ENCODE measurements at regions not wholly inside any gene's neighbourhood (a gene's known extent, or its start where the extent isn't known, plus 50 kb on each side); places are given as distances from the start of the nearest gene placed in this dataset.

GRCh38 chr16:80210787-80211186, 330.0 kb upstream of the DYNLRB2 start:
- Mint-ChIP-seq H3K27ac (no peak overlapping the region), H3K36me3 (ENCODE audit: low read depth) (no peaks in the 10 kb centered on the region), H3K9me3 (peaks cover 9% of the 10 kb centered on the region), H3K27me3 (ENCODE audit: low read depth) (no peaks in the 10 kb centered on the region), H3K4me3 (no peak overlapping the region), H3K4me1 (no peaks in the 10 kb centered on the region)
- TF ChIP-seq CTCF (IDR thresholded peaks at IDR 0.05; ENCODE audit: unreplicated experiment in 3 of 3): no peak

DNA sequence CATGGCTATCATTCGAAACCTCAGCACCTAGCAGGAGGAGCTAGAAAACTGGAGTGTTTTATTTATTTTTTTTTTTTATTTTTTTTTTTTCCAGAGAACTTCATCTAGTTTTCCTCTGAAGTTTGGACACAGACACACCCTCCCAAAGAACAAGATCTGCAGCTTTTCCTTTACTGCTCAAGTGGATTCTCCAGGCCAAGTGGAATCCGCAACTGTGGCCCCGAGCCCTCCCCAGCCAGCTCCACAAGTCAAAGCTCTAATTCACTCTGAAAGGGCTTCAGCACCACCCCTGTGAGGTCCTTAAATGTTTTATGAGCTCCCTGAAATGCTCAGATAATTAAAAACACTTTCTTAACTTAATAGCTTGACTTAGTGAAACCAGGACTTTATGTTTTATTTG, 332.1 kb upstream of the DYNLRB2 start:
- Mint-ChIP-seq H3K36me3 (ENCODE audit: low read depth) (no peaks in the 10 kb centered on the region), H3K27ac (peak overlapping the region in 1 of 3 experiments; percentile 21), H3K4me3 (no peak overlapping the region), H3K27me3 (ENCODE audit: low read depth) (no peaks in the 10 kb centered on the region), H3K9me3 (no peaks in the 10 kb centered on the region), H3K4me1 (no peaks in the 10 kb centered on the region)
- TF ChIP-seq CTCF (IDR thresholded peaks at IDR 0.05; ENCODE audit: unreplicated experiment in 3 of 3): no peak

DNA sequence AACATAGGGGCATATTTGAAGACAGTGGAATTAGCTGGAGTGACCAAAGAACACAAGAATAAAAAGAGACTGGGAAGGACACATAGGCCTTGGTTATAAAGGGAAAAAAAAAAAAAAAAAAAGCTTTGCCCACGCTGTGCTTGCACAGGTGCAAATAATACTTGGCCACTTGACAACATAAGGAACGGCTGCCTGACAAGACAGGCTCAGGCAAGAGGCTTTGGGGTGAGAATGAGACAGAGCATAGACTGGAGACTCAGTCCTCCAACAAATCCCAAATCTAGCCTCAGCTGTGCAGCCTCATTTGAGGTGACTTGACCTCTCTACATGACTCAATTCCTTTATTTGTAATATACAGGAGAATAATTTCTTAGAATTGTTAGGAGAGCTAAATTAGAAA, 332.8 kb upstream of the DYNLRB2 start:
- Mint-ChIP-seq H3K27ac (no peak overlapping the region), H3K9me3 (no peaks in the 10 kb centered on the region), H3K4me1 (no peaks in the 10 kb centered on the region), H3K27me3 (ENCODE audit: low read depth) (no peaks in the 10 kb centered on the region), H3K4me3 (no peak overlapping the region), H3K36me3 (ENCODE audit: low read depth) (no peaks in the 10 kb centered on the region)
- no peak for TF ChIP-seq CTCF (IDR thresholded peaks at IDR 0.05; ENCODE audit: unreplicated experiment in 3 of 3)

DNA sequence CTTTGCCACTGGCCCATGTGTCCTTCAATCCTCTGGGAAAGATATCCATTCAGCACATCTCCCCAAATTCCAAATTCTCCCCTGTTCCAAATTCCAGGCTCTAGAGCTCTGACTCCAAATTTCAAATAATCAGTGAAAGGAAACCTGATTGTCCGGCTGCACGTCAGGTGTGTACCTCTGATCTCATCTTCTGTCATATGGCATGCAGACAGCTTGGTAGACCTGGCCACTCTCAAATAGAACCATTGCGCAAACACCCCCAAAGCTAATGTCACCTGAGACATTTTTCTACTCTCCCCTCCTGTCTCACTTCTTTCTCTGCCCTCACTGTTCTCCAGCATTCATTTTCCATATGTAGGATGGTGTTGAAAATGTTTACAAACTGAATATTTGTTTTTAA, 337.0 kb upstream of the DYNLRB2 start:
- no peaks in the 10 kb centered on the region for H3K27me3 Mint-ChIP-seq (ENCODE audit: low read depth)
- H3K36me3 Mint-ChIP-seq (ENCODE audit: low read depth): no peaks in the 10 kb centered on the region
- TF ChIP-seq CTCF (IDR thresholded peaks at IDR 0.05; ENCODE audit: unreplicated experiment in 3 of 3): no peak

DNA sequence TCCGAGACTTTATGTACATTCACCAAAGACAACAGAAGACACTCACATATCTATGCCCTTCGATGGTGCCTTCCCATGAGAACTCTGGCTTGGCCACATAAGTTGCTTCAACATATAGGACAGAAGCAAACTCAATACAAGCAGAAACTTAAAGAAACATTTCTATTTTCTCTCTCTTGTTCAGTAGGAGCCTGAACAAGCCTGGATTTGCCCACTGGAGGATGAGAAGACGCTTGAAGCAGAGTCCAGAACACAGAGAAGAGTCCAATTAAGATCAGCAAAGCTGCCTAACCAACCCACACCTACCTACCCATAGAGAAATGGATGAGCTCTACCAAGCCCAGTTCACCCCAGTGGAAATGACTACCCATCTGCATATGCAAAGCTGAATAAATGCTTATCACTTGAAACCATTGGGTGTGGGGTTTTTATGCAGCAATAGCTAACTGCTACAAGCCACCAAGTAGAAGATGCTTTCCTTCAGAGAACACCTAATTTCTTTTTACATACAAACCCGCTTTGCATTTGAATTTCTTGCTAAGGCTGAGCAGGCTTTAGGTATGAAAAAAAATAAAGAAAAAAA, 337.9 kb upstream of the DYNLRB2 start:
- no peaks in the 10 kb centered on the region for H3K36me3 Mint-ChIP-seq (ENCODE audit: low read depth)
- H3K9me3 Mint-ChIP-seq: no peaks in the 10 kb centered on the region
- H3K27me3 Mint-ChIP-seq (ENCODE audit: low read depth): no peaks in the 10 kb centered on the region
- no peak overlapping the region for H3K27ac Mint-ChIP-seq
- no peaks in the 10 kb centered on the region for H3K4me1 Mint-ChIP-seq
- no peak for TF ChIP-seq CTCF (IDR thresholded peaks at IDR 0.05; ENCODE audit: unreplicated experiment in 3 of 3)
- no peak overlapping the region for H3K4me3 Mint-ChIP-seq

More for the DNA sequence above, 337.0 kb upstream of the DYNLRB2 start:
- no peaks in the 10 kb centered on the region for H3K4me1 Mint-ChIP-seq
- no peak overlapping the region for H3K4me3 Mint-ChIP-seq
- no peak overlapping the region for H3K27ac Mint-ChIP-seq
- no peaks in the 10 kb centered on the region for H3K9me3 Mint-ChIP-seq

- no peak for TF ChIP-seq CTCF (IDR thresholded peaks at IDR 0.05; ENCODE audit: unreplicated experiment in 3 of 3)
- Mint-ChIP-seq H3K4me3 (no peak overlapping the region), H3K4me1 (no peaks in the 10 kb centered on the region), H3K27me3 (ENCODE audit: low read depth) (no peaks in the 10 kb centered on the region), H3K36me3 (ENCODE audit: low read depth) (no peaks in the 10 kb centered on the region), H3K9me3 (no peaks in the 10 kb centered on the region), H3K27ac (no peak overlapping the region)
Measured at GRCh38 chr16:80200079-80200478, 340.7 kb upstream of the DYNLRB2 start.

All from nephron (organoid).